ENCODE measurements at regions not wholly inside any gene's neighbourhood (a gene's known extent, or its start where the extent isn't known, plus 50 kb on each side); places are given as distances from the start of the nearest gene placed in this dataset.
A peak's percentile ranks its signal among the peaks of the same experiment; 100 is the strongest.

DNA sequence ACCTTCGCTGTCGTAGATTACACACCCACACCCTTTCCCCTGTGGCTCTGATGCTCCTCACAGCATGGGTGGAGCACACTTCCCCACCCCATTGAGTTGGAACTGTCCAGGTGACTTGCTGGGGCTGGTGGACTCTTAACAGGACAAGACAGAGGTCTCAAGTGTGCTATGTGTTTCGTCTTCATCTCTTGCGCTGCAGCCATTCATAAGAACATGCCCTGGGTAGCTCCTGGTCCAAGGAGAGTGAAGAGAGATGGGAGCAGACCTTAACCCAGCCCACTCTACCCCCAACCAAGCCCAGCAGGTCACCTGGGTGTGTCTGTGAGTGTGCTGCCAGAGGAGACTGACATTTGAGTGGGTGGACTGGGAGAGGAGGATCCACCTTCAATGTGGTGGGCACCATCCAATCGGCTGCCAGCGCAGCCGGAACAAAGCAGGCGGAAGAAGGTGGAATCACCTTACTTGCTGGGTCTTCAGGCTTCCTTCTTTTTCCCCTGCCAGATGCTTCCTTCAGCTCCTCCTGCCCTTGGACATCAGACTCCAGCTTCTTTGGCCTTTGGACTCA is 112.4 kb downstream of the HTR5A start:
- H3K4me1 ChIP-seq: no peaks in the 10 kb centered on the region
- peaks cover 12 to 30% of the 10 kb centered on the region in 2 donors for H3K9me3 ChIP-seq
- no peaks in the 10 kb centered on the region for H3K36me3 ChIP-seq
- no peak overlapping the region for H3K27ac ChIP-seq
- TF ChIP-seq, protein P1, sequence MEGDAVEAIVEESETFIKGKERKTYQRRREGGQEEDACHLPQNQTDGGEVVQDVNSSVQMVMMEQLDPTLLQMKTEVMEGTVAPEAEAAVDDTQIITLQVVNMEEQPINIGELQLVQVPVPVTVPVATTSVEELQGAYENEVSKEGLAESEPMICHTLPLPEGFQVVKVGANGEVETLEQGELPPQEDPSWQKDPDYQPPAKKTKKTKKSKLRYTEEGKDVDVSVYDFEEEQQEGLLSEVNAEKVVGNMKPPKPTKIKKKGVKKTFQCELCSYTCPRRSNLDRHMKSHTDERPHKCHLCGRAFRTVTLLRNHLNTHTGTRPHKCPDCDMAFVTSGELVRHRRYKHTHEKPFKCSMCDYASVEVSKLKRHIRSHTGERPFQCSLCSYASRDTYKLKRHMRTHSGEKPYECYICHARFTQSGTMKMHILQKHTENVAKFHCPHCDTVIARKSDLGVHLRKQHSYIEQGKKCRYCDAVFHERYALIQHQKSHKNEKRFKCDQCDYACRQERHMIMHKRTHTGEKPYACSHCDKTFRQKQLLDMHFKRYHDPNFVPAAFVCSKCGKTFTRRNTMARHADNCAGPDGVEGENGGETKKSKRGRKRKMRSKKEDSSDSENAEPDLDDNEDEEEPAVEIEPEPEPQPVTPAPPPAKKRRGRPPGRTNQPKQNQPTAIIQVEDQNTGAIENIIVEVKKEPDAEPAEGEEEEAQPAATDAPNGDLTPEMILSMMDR (IDR thresholded peaks at IDR 0.05): no peak
- H3K27me3 ChIP-seq: no peaks in the 10 kb centered on the region
- DNase-seq (ENCODE audit: low spot score): peak; percentile 16
- no peak overlapping the region for H3K4me3 ChIP-seq

GRCh38 chr7:155183655-155184054 is 113.5 kb downstream of the HTR5A start:
- TF ChIP-seq, protein P1 (IDR thresholded peaks at IDR 0.05): no peak
- Histone ChIP-seq H3K4me1 (no peaks in the 10 kb centered on the region), H3K4me3 (no peak overlapping the region), H3K36me3 (no peaks in the 10 kb centered on the region), H3K9me3 (peaks cover 12 to 24% of the 10 kb centered on the region in 2 donors), H3K27ac (no peak overlapping the region), H3K27me3 (no peaks in the 10 kb centered on the region)
- no peak for DNase-seq (ENCODE audit: low spot score)

DNA sequence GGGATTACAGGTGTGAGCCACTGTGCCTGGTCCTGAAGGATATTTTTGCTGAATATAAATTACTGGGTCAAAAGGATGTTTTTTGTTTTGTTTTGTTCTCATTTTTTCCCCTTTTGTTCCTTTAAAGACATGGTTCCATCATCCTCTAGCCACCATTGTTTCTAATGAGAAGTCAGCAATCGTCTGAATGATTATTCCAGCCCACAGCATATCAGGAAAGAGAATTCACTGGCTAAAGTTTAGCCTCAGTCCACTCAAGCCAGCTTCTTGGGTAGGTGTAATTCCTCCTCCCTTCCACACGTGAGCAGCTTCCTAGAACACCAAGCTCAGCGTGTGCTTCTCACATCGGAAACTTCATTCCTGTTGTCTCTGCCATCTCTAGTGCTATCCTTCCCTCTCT is 112.8 kb upstream of the INSIG1 start:
- Histone ChIP-seq H3K27me3 (no peaks in the 10 kb centered on the region), H3K4me1 (no peaks in the 10 kb centered on the region), H3K4me3 (no peak overlapping the region), H3K9me3 (peaks cover 12 to 24% of the 10 kb centered on the region in 2 donors), H3K36me3 (no peaks in the 10 kb centered on the region), H3K27ac (no peak overlapping the region)
- no peak for DNase-seq (ENCODE audit: low spot score)
- TF ChIP-seq, protein P1 (IDR thresholded peaks at IDR 0.05): no peak

DNA sequence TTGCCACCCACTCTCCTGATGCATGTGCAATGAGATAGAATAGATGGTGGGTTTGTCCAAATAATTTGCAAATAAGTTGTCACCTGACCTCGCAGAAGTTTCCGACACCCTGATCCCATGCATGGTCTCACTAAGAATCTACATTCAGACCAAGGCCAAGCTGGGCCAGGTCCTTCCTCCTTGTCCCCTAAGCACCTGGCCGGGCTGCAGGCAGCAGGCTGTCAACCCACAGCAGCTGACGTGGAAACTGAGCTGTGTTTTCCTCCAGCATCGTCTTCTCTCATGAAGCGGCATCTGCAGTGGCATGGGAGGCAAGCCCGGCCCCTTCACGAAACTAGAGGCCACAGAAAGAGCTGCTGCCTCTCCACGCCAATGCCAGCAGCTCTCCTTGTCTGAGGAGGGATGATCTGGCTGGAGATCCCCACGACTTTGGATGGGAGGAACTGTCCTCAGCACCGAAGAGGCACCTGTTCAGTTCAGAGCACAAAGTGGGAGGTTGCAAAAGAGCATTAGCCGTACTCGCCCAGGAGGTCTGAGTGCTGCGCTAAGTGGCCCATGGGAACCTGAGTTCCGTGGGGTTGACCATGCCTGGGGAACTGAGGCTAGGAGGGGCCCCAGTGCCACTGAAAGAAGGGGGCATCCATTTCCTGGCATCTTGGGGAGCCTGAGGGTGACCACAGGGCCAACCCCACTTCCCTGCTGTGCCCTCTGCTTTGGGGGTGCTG is 110.5 kb upstream of the INSIG1 start:
- TF ChIP-seq, protein P1 (IDR thresholded peaks at IDR 0.05): no peak

GRCh38 chr7:155188357-155188756 is 109.3 kb upstream of the INSIG1 start:
- H3K4me1 ChIP-seq: no peaks in the 10 kb centered on the region
- TF ChIP-seq, protein P1 (IDR thresholded peaks at IDR 0.05): no peak
- H3K4me3 ChIP-seq: no peak overlapping the region
- DNase-seq (ENCODE audit: low spot score): no peak
- peaks cover 12 to 24% of the 10 kb centered on the region in 2 donors for H3K9me3 ChIP-seq
- H3K27me3 ChIP-seq: no peaks in the 10 kb centered on the region
- H3K27ac ChIP-seq: no peak overlapping the region
- no peaks in the 10 kb centered on the region for H3K36me3 ChIP-seq

More for the DNA sequence above, 110.5 kb upstream of the INSIG1 start:
- H3K9me3 ChIP-seq: peaks cover 12 to 24% of the 10 kb centered on the region in 2 donors
- H3K4me3 ChIP-seq: no peak overlapping the region
- no peaks in the 10 kb centered on the region for H3K27me3 ChIP-seq
- H3K27ac ChIP-seq: no peak overlapping the region
- DNase-seq (ENCODE audit: low spot score): no peak
- H3K36me3 ChIP-seq: no peaks in the 10 kb centered on the region
- H3K4me1 ChIP-seq: no peaks in the 10 kb centered on the region
